ENCODE measurements at regions not wholly inside any gene's neighbourhood (a gene's known extent, or its start where the extent isn't known, plus 50 kb on each side); places are given as distances from the start of the nearest gene placed in this dataset.

GRCh38 chr3:163335429-163335828, 1742.9 kb downstream of the SI start:
- ChIA-PET POLR2A (no interaction called here), CTCF (no interaction called here)
- H3K4me3 ChIP-seq (ENCODE audit: low read depth, low read length), result no peak overlapping the region
- TF ChIP-seq CTCF (IDR thresholded peaks at IDR 0.05; ENCODE audit: insufficient read depth, low read depth, low read length), result no peak
- DNase-seq (ENCODE audit: low read depth), result no peak
- H3K36me3 ChIP-seq (ENCODE audit: control insufficient read depth, insufficient read depth, low read length), result no peaks in the 10 kb centered on the region
- no peaks in the 10 kb centered on the region for H3K27me3 ChIP-seq (ENCODE audit: control insufficient read depth, insufficient read depth, low read length)

- no peak for TF ChIP-seq CTCF (IDR thresholded peaks at IDR 0.05; ENCODE audit: insufficient read depth, low read depth, low read length)
- POLR2A ChIA-PET, result no interaction called here
- CTCF ChIA-PET, result no interaction called here
- Histone ChIP-seq H3K27me3 (ENCODE audit: control insufficient read depth, insufficient read depth, low read length) (no peaks in the 10 kb centered on the region), H3K36me3 (ENCODE audit: control insufficient read depth, insufficient read depth, low read length) (no peaks in the 10 kb centered on the region), H3K4me3 (ENCODE audit: low read depth, low read length) (no peak overlapping the region)
- DNase-seq (ENCODE audit: low read depth), result no peak
These were observed 1749.6 kb downstream of the SI start for GRCh38 chr3:163328680-163329079.

- POLR2A ChIA-PET, result no interaction called here
These were observed 1751.2 kb downstream of the SI start for GRCh38 chr3:163327086-163327485.

GRCh38 chr3:163315786-163316185, 1762.5 kb downstream of the SI start:
- Histone ChIP-seq H3K27me3 (ENCODE audit: control insufficient read depth, insufficient read depth, low read length) (no peaks in the 10 kb centered on the region), H3K4me3 (ENCODE audit: low read depth, low read length) (no peak overlapping the region), H3K36me3 (ENCODE audit: control insufficient read depth, insufficient read depth, low read length) (no peaks in the 10 kb centered on the region)
- ChIA-PET POLR2A (no interaction called here), CTCF (no interaction called here)
- DNase-seq (ENCODE audit: low read depth), result no peak
- no peak for TF ChIP-seq CTCF (IDR thresholded peaks at IDR 0.05; ENCODE audit: insufficient read depth, low read depth, low read length)

More at GRCh38 chr3:163327086-163327485, 1751.2 kb downstream of the SI start:
- H3K4me3 ChIP-seq (ENCODE audit: low read depth, low read length), result no peak overlapping the region
- TF ChIP-seq CTCF (IDR thresholded peaks at IDR 0.05; ENCODE audit: insufficient read depth, low read depth, low read length), result no peak
- DNase-seq (ENCODE audit: low read depth), result no peak
- H3K36me3 ChIP-seq (ENCODE audit: control insufficient read depth, insufficient read depth, low read length), result no peaks in the 10 kb centered on the region
- CTCF ChIA-PET, result interaction anchor here (0.7 kb wide), 1 partner anchor 270 kb away, joined by 3 read pairs; no protein-coding TSS in a partner anchor
- no peaks in the 10 kb centered on the region for H3K27me3 ChIP-seq (ENCODE audit: control insufficient read depth, insufficient read depth, low read length)

- Histone ChIP-seq H3K36me3 (ENCODE audit: control insufficient read depth, insufficient read depth, low read length) (no peaks in the 10 kb centered on the region), H3K4me3 (ENCODE audit: low read depth, low read length) (no peak overlapping the region), H3K27me3 (ENCODE audit: control insufficient read depth, insufficient read depth, low read length) (no peaks in the 10 kb centered on the region)
- CTCF ChIA-PET, result no interaction called here
- DNase-seq (ENCODE audit: low read depth), result no peak
- no peak for TF ChIP-seq CTCF (IDR thresholded peaks at IDR 0.05; ENCODE audit: insufficient read depth, low read depth, low read length)
- POLR2A ChIA-PET, result no interaction called here
These were observed 1771.9 kb downstream of the SI start for GRCh38 chr3:163306405-163306804.
